HG03354 (cell line): ENCODE measurements at regions not wholly inside any gene's neighbourhood (a gene's known extent, or its start where the extent isn't known, plus 50 kb on each side); places are given as distances from the start of the nearest gene placed in this dataset.
A peak's percentile ranks its signal among the peaks of the same experiment; 100 is the strongest.

Experiments used
- ATAC-seq: cut with Tn5 transposase; IDR thresholded peaks from one replicate; pipeline ENCODE4 v1.9.1; 2021; ENCODE audit warnings: mild to moderate bottlenecking; ENCODE audit not compliant: unreplicated experiment, poor library complexity, severe bottlenecking

DNA sequence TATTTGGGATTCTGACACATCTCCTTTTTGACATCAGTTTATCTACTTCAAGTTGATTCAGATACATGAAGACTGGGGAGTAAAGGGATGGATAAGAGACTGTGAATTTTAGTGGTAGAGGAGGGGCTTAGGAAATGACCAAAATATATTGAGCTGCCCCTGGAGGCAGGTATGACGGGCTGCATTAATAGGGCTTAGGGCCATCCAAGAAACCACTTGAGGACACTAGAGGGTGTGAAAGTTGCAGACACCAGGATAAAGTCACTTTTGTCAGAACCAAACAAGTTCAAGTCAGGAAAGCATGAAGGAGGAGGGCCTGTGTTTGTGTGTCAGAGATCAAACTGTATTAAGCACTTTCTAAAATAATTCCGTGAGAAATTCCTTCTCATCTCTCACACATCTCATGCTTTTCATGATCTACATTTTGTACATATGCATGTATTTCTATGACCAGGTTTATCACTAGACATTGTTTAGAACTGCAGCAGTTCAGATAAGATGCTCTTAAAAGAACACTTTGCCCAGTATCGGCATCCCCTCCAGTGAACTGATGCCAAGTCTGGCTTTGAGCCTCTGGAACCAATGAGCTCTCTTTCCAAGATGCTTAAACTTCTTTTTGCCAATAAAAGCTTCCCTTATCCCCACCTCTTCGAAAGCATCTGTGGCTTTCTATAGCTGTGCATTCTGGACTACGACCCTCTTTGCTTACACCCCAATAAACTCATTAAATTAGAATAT, 136.9 kb downstream of the SLC38A1 start:
- no peak for ATAC-seq

DNA sequence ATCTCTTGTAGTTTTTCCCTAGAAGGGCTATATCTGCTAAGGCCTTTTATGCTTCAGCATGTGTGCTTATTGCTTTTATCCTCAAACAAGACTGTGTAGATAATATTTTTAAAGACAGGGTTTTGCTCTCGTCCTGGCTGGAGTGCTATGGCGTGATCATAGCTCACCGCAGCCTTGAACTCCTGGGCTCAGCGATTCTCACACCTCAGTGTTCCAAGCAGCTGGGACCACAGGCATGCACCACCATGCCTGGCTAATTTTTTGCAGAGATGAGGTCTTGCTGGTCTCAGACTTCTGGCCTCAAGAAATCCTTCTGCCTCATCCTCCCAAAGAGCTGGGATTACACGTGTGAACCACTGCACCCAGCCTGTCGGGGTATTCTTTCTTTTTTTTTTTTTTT, 137.3 kb upstream of the SCAF11 start:
- ATAC-seq, result no peak

GRCh38 chr12:46126050-46126727, 135.8 kb upstream of the SCAF11 start:
- no peak for ATAC-seq

GRCh38 chr12:46124848-46125619, 134.7 kb upstream of the SCAF11 start:
- ATAC-seq, result peak; percentile 90

DNA sequence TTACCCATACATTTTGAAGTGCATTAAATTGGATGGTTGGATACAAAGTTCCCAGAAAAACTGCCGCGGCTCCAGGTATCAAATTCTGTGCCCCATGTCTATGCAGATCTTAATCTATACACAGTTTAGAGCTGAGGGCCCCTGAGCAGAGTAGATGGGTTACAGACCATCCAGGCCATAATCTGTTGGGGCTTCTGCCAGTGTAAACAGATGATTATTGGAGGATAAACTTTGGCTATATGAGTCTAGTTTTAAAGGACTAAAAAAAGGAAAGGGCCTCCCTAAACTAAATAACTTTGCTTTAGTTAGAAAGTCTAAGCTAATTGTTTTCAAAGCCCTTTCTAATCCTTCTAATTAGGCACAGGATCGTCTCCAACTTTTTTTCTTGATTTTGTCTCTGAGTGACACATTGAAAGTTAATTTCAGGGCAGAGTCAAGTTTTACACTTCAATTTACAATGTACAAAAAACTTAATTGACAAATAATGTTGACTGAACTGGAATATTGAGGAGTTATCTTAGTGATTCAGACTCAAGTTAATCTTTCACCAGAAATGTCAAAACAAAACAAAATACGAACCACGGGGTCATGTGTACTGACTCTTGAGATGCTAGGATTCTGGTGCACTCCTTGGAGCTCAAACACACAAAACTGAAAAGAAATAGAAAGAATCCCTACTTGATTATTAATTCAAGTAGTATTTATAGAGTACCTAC, 133.9 kb upstream of the SCAF11 start:
- ATAC-seq, result peak; percentile 31

GRCh38 chr12:46112364-46112763, 122.0 kb upstream of the SCAF11 start:
- no peak for ATAC-seq

DNA sequence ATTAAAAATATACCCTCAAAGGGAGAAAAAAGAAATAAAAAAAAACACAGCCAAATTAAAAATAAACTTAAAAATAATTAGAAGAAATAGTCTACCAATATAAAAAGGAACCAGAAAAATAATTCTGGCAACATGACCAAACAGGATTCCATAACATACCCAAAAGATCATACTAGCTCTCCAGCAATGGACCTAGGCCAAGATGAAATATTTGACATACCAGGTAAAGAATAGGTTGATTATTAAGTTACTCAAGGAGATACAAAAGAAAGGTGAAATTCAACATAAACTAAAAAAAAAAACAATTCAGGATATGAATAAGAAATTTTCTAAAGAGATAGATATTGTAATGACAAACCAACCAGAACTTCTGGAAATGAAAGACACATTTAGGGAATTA, 121.3 kb upstream of the SCAF11 start:
- ATAC-seq, result no peak

DNA sequence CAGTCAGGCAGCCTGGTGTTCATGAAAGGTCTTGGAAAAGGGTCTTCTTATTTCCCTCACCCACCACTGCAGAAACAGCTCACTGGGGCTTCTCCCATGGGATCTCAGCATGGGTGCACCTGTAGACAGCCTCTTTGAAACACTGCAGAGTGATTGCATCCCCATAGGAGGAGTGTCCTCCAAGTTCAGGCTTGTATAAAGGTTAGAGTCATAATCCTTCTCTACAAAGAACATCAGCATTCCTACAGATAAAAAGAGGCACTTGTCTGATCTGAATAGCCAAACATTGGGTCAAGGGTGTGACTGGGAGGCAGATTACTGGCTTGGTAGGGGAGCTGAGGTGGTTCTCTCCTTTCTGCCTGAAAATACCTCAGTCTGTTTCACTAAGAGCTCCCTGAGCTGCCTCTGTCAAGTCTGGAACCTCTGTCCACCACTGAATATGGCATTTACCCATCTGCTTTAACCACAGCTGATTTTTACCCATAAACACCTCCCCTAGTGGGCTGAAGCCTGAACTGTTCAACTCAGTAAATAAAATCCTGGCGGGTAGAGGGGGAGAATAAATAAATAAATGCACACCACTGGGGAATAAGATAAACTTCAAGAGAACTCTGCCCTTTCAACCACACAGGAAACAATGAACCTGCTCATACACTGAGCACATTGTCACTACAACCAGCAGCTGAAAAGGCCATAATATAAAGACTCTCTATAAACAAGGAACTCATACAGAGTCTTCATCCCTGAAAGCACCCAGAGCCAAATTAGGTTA, 120.7 kb upstream of the SCAF11 start:
- peak; percentile 52 for ATAC-seq

GRCh38 chr12:46110223-46110611, 119.8 kb upstream of the SCAF11 start:
- no peak for ATAC-seq

DNA sequence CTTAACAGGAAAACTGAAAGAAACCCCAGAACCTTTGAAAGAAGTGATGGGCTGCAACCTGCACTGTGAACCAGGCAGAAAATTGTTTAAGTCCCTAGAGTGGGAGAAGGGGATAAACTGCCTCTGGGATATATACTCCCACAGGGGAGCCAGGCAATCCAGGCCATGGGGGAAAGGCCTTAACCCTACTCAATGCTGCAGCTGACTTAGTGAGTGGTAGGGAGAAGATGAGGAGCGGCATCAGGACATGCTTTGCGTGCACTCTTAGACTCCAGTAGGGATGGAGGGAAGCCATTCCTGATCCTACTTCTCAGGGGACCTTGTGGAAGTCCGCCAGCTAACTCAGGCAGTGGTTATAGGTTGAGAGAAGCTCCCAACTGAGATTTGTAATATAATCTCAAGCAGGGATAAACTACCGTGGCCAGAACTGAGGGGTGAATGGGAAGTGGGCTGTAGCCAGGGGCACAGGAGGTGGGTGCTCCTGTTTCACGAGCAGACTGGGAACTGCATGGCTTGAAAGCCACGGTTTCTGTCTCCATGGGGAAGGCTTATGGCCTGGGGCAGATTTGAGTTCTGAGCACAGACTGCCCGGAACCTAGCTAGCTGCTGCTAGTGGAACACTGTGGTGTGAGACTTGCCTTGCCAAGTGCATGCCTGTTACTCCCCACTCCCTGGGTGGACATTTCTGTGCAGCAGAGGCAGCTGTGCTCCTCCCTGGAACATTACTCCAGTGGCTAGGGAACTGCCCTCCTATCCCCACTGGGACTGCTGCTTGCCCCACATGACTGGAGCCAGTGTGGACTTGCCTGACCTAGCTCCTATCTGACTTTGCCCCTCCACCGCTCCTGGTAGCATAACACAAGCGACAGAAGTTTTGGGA, 119.2 kb upstream of the SCAF11 start:
- no peak for ATAC-seq

DNA sequence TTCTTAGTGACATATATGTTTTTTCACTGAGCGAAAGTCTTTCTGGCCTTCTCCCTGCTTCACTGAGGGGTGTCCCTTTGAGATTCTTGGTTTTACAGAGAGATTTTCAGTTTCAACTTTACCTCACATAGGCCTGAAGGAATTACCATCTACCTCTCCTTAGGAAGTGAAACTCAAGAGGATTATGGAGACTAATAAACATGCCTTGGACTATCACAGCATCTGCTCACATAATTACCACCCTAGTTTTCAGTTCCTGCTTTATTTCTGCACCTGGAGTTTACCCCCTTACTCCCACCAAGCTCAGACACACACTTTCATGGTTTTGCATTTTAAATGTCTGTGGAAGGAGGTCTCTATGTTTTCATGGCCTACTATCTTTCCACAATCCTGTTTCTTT, 118.3 kb upstream of the SCAF11 start:
- ATAC-seq, result peak; percentile 86

DNA sequence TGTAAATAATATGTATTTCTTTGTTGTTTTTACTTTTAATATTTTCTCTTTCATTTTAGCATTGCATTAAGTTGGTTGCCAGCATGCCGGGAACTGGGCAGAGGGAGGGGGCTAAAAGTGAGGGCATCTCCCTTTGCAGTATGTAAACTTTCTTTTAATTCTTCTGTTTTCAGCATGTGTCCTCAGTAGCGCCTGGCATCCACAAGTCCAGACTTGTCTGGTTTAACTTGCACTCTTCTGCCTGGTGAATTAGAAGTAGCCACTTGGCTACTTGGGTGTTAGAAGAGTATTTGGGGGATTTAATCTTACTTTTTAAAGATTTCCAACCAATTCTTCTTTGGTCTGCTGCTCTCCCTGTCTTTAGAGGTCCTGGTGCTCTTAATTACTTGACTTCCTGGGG, 117.2 kb upstream of the SCAF11 start:
- ATAC-seq, result no peak

DNA sequence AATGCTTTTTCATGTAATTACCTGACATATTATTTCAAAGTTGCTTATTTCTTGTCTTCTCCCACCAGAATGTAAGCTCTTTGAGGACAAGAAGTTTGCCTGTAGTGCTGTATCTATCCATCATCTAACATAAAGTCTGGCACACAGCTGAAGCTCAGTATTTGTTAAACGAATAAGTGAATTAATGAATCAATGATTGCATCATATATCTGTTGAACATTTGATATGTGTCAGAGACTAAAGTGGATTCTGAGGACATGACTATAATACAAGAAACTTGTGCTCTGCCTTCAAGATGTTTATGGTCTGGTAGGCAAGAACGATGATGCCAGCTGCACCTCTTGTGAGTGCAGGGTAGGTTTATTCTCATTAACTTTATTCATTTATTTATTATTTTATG, 115.4 kb upstream of the SCAF11 start:
- ATAC-seq, result no peak

GRCh38 chr12:46103559-46104383, 113.4 kb upstream of the SCAF11 start:
- ATAC-seq, result no peak

- ATAC-seq, result no peak
These were observed 111.1 kb upstream of the SCAF11 start for GRCh38 chr12:46101485-46101869.

DNA sequence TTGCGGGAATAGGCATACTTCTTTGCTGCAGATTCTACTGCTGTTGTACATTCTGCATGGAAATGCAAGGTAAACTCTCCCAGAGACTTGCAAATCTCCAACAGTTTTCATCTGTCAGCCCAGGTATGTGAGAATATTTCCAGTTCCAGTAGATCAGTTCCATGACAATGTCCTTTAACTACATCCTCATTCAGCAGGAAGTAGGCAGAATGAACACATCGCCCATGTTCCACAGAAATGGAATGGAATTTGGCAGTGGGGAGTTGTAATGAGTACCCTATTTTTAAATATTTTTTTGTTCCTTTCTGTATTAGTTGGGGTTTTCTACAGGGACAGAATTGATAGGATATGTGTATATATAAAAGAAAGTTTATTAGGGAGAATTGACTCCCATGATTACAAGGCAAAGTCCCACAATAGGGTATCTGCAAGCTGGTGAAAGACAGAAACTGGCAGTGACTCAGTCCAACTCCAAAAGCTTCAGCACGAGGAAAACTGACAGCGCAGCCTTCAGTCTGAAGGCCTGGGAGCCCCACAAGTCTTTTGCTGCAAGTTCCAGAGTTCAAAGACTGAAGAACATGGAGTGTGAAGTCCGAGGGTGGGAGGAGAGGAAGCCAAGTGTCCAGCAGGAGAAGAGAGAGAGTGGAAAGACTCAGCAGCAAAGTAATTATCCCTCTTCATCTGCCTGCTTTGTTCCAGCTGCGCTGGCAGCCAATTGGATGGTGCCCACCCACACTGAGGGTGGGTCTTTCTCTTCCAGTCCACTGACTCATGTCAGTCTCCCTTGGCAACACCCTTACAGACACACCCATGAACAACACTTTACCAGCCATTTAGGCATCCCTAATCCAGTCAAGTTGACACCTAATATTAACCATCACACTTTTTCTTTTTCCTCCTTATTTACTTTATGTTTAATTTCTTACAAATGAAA, 110.4 kb upstream of the SCAF11 start:
- ATAC-seq, result no peak
